MCF 10A (cell line): ENCODE measurements at regions not wholly inside any gene's neighbourhood (a gene's known extent, or its start where the extent isn't known, plus 50 kb on each side); places are given as distances from the start of the nearest gene placed in this dataset.

Experiments
- BruUV-seq: library from RNA; stranded (reverse); fragments of 400-500 nt; replicated peaks from 2 replicates; lab custom pipeline; 2021; lab: Mats Ljungman, UMichigan
- CTCF ChIA-PET: fragments of 300-600 bp; sonication (Branson Sonifier 250); formaldehyde crosslinking; extraction: SDS; loops from one replicate; lab custom pipeline; 2021; ENCODE audit warnings: antibody characterized with exemption, inconsistent platforms; lab: Yijun Ruan, JAX
- POLR2A ChIA-PET: fragments of 300-600, 350-650 bp; sonication (Branson Sonifier 250); formaldehyde crosslinking; extraction: SDS; loops from one replicate; lab custom pipeline; 2020; ENCODE audit warnings: antibody characterized with exemption, inconsistent platforms; lab: Yijun Ruan, JAX
- DNase-seq: peaks from one replicate; pipeline ENCODE4 v3.0.0-alpha.2; 2018; ENCODE audit not compliant: unreplicated experiment
- H3K27ac Mint-ChIP-seq: one replicate; pipeline ENCODE4 v1.8.0; 2022; ENCODE audit warnings: mild to moderate bottlenecking, low read depth, mixed read lengths; ENCODE audit not compliant: unreplicated experiment
- H3K27me3 Mint-ChIP-seq: one replicate; pipeline ENCODE4 v1.8.0; 2022; ENCODE audit warnings: mixed read lengths; ENCODE audit not compliant: insufficient read depth, unreplicated experiment
- H3K36me3 Mint-ChIP-seq: one replicate; pipeline ENCODE4 v1.8.0; 2022; ENCODE audit warnings: mild to moderate bottlenecking, moderate library complexity, mixed read lengths; ENCODE audit not compliant: insufficient read depth, unreplicated experiment
- H3K4me1 Mint-ChIP-seq: one replicate; pipeline ENCODE4 v1.8.0; 2022; ENCODE audit warnings: mixed read lengths; ENCODE audit not compliant: insufficient read depth, unreplicated experiment
- H3K4me3 Mint-ChIP-seq: one replicate; pipeline ENCODE4 v1.8.0; 2022; ENCODE audit warnings: mild to moderate bottlenecking, moderate library complexity, mixed read lengths; ENCODE audit not compliant: unreplicated experiment
- H3K9me3 Mint-ChIP-seq: one replicate; pipeline ENCODE4 v1.8.0; 2022; ENCODE audit warnings: mixed read lengths; ENCODE audit not compliant: unreplicated experiment
- intact Hi-C: fragments of 100-400 bp; cut with micrococcal nuclease; formaldehyde crosslinking; loops from 2 replicates; pipeline ENCODE4 v1.14.1; 2022
- TF ChIP-seq, protein P1 (sequence below): fragments of 200-600 bp; IDR thresholded peaks from one replicate; pipeline ENCODE4 v1.8.0; 2022; ENCODE audit warnings: antibody characterized with exemption, mild to moderate bottlenecking; ENCODE audit not compliant: unreplicated experiment

DNA sequence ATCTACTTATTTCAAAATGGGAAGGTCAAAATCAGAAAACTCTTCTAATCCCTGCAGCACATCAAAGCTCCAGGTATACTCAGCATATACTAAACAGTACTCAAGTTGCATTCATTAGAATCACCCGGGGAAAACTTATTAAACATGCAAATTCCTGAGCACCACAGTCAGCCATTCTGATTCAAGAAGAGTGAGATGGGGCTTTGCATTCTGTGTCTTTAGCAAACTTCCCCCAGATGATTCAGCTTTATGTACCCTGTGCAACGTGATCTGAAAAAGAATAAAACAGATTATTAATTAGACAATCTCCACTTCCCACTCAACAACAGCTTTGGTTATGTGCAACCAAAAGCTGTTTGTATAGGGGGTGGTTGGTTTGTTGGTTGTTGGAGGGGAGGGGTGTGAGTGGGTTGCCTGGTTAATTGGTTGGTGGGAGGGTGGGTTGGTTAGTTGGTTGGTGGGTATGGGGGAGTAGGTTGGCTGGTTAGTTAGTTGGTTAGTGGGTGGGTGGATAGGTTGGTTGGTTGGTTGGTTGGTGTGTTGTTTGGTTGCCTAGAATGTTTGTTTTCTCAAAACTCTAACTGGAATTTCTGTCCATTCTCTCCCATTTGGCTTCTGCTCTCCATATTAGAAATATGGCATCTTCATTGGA is 112.5 kb upstream of the AGAP1 start:
- ChIA-PET CTCF (no interaction called here), POLR2A (interaction anchor here (1.1 kb wide), 1 partner anchor 111 kb away, joined by 3 read pairs; no protein-coding TSS in a partner anchor)
- no peak overlapping the region for H3K4me3 Mint-ChIP-seq
- no peaks in the 10 kb centered on the region for H3K36me3 Mint-ChIP-seq
- no peaks in the 10 kb centered on the region for H3K9me3 Mint-ChIP-seq
- no peak overlapping the region for H3K27ac Mint-ChIP-seq
- no TSS peak for BruUV-seq
- H3K27me3 Mint-ChIP-seq: peaks cover 32% of the 10 kb centered on the region
- DNase-seq: no peak
- H3K4me1 Mint-ChIP-seq: peaks cover 7% of the 10 kb centered on the region
- TF ChIP-seq, protein P1, sequence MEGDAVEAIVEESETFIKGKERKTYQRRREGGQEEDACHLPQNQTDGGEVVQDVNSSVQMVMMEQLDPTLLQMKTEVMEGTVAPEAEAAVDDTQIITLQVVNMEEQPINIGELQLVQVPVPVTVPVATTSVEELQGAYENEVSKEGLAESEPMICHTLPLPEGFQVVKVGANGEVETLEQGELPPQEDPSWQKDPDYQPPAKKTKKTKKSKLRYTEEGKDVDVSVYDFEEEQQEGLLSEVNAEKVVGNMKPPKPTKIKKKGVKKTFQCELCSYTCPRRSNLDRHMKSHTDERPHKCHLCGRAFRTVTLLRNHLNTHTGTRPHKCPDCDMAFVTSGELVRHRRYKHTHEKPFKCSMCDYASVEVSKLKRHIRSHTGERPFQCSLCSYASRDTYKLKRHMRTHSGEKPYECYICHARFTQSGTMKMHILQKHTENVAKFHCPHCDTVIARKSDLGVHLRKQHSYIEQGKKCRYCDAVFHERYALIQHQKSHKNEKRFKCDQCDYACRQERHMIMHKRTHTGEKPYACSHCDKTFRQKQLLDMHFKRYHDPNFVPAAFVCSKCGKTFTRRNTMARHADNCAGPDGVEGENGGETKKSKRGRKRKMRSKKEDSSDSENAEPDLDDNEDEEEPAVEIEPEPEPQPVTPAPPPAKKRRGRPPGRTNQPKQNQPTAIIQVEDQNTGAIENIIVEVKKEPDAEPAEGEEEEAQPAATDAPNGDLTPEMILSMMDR: no peak
- intact Hi-C loops: no loop called here

DNA sequence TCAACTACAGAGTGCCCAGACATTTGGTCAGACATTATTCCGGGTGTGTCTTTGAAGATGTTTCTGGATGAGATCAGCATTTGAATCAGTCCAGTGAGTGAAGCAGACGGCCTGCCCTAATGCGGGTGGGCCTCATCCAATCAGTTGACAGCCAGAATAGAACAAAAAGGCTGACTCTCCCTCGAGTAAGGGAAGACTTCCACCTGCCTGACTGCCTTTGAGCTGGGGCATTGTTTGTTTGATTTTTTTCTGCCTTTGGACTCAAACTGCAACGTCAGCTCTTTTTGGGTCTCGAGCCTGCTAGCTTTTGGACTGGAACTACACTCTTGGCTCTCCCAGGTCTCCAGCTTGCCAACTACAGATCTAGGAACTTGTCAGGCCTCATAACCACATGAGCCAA is 111.7 kb upstream of the AGAP1 start:
- Mint-ChIP-seq H3K9me3 (no peaks in the 10 kb centered on the region), H3K36me3 (no peaks in the 10 kb centered on the region), H3K27ac (no peak overlapping the region), H3K27me3 (peaks cover 27% of the 10 kb centered on the region), H3K4me3 (no peak overlapping the region), H3K4me1 (peaks cover 7% of the 10 kb centered on the region)
- ChIA-PET POLR2A (interaction anchor here (0.5 to 1.1 kb wide), 3 partner anchors 110 to 1683 kb away, joined by 3 read pairs; no protein-coding TSS in a partner anchor), CTCF (interaction anchor here (0.7 kb wide), 2 partner anchors 13 to 1252 kb away, joined by 3 to 4 read pairs; no protein-coding TSS in a partner anchor)
- TF ChIP-seq, protein P1: no peak
- intact Hi-C loops: no loop called here
- BruUV-seq: no TSS peak
- DNase-seq: no peak

DNA sequence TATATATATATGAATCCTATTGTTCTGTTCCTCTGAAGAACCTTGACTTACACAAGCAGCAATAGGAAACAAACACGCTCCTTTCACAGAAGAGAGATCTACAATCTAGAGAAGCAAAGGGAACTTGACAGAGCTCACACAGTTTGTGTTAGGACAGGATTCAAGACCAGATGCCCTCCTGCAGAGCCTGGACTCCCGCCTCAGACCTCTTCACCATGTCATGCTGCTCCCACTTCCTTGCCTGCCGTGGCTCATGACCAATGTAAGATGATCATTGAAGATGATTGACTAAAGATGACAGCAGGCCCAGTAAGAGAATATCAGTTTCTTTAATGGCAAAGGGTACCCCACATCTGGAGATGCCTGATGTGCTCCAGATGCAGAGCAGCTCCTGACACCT is 111.2 kb upstream of the AGAP1 start:
- BruUV-seq: no TSS peak
- Mint-ChIP-seq H3K27me3 (peaks cover 23% of the 10 kb centered on the region), H3K27ac (no peak overlapping the region)

DNA sequence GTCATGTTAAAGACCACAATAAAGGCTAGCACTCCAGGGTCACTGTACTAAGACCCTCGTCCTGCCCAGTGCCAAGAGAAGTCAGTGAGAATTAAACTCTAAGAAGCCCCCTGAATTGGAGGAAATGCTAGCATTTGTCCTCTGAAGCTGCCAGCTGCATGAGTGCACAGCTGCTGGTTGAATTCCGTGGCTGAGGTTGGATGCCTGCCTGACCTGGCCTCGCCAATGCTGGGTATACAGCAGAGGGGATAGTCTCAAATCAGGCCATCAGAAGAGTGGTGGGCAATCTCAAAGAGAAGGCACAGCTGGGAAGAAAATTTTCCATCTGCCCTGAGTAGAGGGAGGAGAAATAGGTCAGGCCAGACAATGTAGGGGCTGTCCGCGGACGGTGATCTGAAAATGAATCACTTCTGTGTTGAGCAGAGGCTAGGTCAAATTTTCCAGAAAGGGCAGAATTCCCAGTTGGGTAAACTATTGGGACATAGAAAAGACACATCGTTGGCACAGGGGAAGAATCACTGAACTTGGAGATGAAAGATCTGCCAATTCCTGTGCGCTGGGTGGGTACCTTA is 110.5 kb upstream of the AGAP1 start:
- H3K27ac Mint-ChIP-seq: no peak overlapping the region
- no peaks in the 10 kb centered on the region for H3K36me3 Mint-ChIP-seq
- peaks cover 15% of the 10 kb centered on the region for H3K27me3 Mint-ChIP-seq
- ChIA-PET POLR2A (no interaction called here), CTCF (no interaction called here)
- intact Hi-C loops: no loop called here
- no peaks in the 10 kb centered on the region for H3K9me3 Mint-ChIP-seq
- peaks cover 3% of the 10 kb centered on the region for H3K4me1 Mint-ChIP-seq
- TF ChIP-seq, protein P1: no peak
- DNase-seq: no peak
- BruUV-seq: no TSS peak
- no peak overlapping the region for H3K4me3 Mint-ChIP-seq

More for the DNA sequence above, 111.2 kb upstream of the AGAP1 start:
- peaks cover 7% of the 10 kb centered on the region for H3K4me1 Mint-ChIP-seq
- no peaks in the 10 kb centered on the region for H3K9me3 Mint-ChIP-seq
- H3K4me3 Mint-ChIP-seq: no peak overlapping the region
- no peak for DNase-seq
- intact Hi-C loops: no loop called here
- no peaks in the 10 kb centered on the region for H3K36me3 Mint-ChIP-seq
- POLR2A ChIA-PET: interaction anchor here (0.5 to 0.6 kb wide), 2 partner anchors 160 to 1683 kb away, joined by 3 read pairs; no protein-coding TSS in a partner anchor
- CTCF ChIA-PET: interaction anchor here (0.7 kb wide), 2 partner anchors 13 to 1252 kb away, joined by 3 to 4 read pairs; no protein-coding TSS in a partner anchor
- TF ChIP-seq, protein P1: no peak
